ENCODE measurements at regions not wholly inside any gene's neighbourhood (a gene's known extent, or its start where the extent isn't known, plus 50 kb on each side); places are given as distances from the start of the nearest gene placed in this dataset.

DNA sequence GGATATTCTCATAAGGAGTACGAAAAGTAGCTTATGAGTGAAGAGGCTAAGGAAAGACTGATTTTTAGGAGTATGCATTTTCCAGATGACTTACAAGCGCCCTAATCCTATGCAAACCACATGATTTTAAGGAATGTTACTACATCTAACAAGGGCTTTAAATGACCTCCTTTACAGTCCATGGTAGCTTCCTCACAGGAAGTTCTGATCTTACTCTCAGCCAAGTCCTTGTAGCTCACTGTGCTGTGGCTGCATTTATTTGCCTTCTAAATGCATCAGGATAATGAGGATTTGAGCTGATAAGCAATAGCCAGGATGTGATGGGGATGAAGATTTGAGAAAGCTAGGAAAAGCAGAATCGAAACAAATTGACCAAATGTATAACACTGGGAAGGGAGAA is 896.0 kb downstream of the MCTP2 start:
- no peaks in the 10 kb centered on the region for H3K36me3 ChIP-seq (ENCODE audit: control insufficient read depth in 2 of 2, insufficient read depth in 2 of 2, low read length in 2 of 2)
- H3K27ac ChIP-seq (ENCODE audit: low read length): no peak overlapping the region
- H3K9ac ChIP-seq (ENCODE audit: low read length in 2 of 2): no peak overlapping the region
- H3K27me3 ChIP-seq (ENCODE audit: control insufficient read depth in 1 of 2, insufficient read depth in 2 of 2, low read length in 2 of 2): no peaks in the 10 kb centered on the region
- H3K9me3 ChIP-seq (ENCODE audit: control insufficient read depth in 2 of 2, low read length in 2 of 2): no peaks in the 10 kb centered on the region
- H3K4me3 ChIP-seq (ENCODE audit: low read length in 2 of 2): no peak overlapping the region
- peaks cover 4% of the 10 kb centered on the region for H3K4me1 ChIP-seq (ENCODE audit: control insufficient read depth, insufficient read depth, low read length)

DNA sequence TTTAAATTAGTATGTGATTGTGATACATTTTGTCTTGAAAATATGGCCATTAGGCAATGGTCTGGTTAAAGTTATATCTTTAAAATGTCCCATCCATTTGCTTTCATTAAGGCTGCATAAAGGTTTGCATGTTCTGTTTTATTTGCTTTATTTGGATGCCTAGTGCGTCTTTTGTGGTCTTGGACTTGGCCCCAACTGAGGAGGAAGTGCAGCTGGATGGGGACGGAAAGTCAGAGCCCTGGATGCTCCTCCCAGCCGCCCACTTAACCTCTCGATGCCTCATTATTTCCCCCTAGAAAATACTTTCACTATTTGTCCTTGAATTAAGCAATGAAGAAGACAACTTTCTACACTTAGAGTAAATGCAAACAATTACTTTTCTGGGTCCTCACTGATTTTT is 898.2 kb downstream of the MCTP2 start:
- Histone ChIP-seq H3K27me3 (ENCODE audit: control insufficient read depth in 1 of 2, insufficient read depth in 2 of 2, low read length in 2 of 2) (no peaks in the 10 kb centered on the region), H3K27ac (ENCODE audit: low read length) (no peak overlapping the region), H3K36me3 (ENCODE audit: control insufficient read depth in 2 of 2, insufficient read depth in 2 of 2, low read length in 2 of 2) (no peaks in the 10 kb centered on the region), H3K9ac (ENCODE audit: low read length in 2 of 2) (no peak overlapping the region), H3K4me1 (ENCODE audit: control insufficient read depth, insufficient read depth, low read length) (peaks cover 8% of the 10 kb centered on the region), H3K9me3 (ENCODE audit: control insufficient read depth in 2 of 2, low read length in 2 of 2) (no peaks in the 10 kb centered on the region), H3K4me3 (ENCODE audit: low read length in 2 of 2) (no peak overlapping the region)

DNA sequence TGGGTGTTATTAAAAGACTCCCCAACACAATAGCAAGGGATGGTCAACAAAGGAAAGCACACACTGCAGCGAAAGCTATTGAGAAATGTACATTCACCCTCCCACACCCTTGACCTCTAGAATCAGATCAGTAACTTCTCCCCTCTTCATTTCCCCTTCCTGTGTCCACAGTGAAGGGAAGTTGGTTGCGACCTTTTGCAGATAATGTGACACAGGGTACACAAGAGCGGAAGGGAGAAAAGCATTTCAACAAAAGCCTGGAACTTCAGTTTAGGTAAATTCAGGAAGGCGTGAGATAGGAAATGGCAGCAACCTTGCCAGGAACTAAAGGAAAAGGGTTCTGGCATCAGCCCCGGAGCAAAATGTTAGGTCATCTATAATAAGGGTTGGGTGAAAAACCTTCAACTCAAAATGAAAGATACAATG is 899.8 kb downstream of the MCTP2 start:
- no peak overlapping the region for H3K9ac ChIP-seq (ENCODE audit: low read length in 2 of 2)
- H3K27me3 ChIP-seq (ENCODE audit: control insufficient read depth in 1 of 2, insufficient read depth in 2 of 2, low read length in 2 of 2): no peaks in the 10 kb centered on the region
- H3K4me3 ChIP-seq (ENCODE audit: low read length in 2 of 2): no peak overlapping the region
- H3K36me3 ChIP-seq (ENCODE audit: control insufficient read depth in 2 of 2, insufficient read depth in 2 of 2, low read length in 2 of 2): no peaks in the 10 kb centered on the region
- no peaks in the 10 kb centered on the region for H3K9me3 ChIP-seq (ENCODE audit: control insufficient read depth in 2 of 2, low read length in 2 of 2)
- no peak overlapping the region for H3K27ac ChIP-seq (ENCODE audit: low read length)
- H3K4me1 ChIP-seq (ENCODE audit: control insufficient read depth, insufficient read depth, low read length): peaks cover 9% of the 10 kb centered on the region

- Histone ChIP-seq H3K4me1 (ENCODE audit: control insufficient read depth, insufficient read depth, low read length) (peaks cover 5% of the 10 kb centered on the region), H3K27ac (ENCODE audit: low read length) (no peak overlapping the region), H3K9me3 (ENCODE audit: control insufficient read depth in 2 of 2, low read length in 2 of 2) (no peaks in the 10 kb centered on the region), H3K9ac (ENCODE audit: low read length in 2 of 2) (no peak overlapping the region), H3K36me3 (ENCODE audit: control insufficient read depth in 2 of 2, insufficient read depth in 2 of 2, low read length in 2 of 2) (no peaks in the 10 kb centered on the region), H3K4me3 (ENCODE audit: low read length in 2 of 2) (no peak overlapping the region), H3K27me3 (ENCODE audit: control insufficient read depth in 1 of 2, insufficient read depth in 2 of 2, low read length in 2 of 2) (no peaks in the 10 kb centered on the region)
Measured at GRCh38 chr15:95132774-95133173, 901.4 kb downstream of the MCTP2 start.

GRCh38 chr15:95134431-95135110 is 903.2 kb downstream of the MCTP2 start:
- no peaks in the 10 kb centered on the region for H3K9me3 ChIP-seq (ENCODE audit: control insufficient read depth in 2 of 2, low read length in 2 of 2)
- H3K4me1 ChIP-seq (ENCODE audit: control insufficient read depth, insufficient read depth, low read length): peaks cover 5% of the 10 kb centered on the region
- H3K36me3 ChIP-seq (ENCODE audit: control insufficient read depth in 2 of 2, insufficient read depth in 2 of 2, low read length in 2 of 2): no peaks in the 10 kb centered on the region
- H3K27ac ChIP-seq (ENCODE audit: low read length): no peak overlapping the region
- no peak overlapping the region for H3K4me3 ChIP-seq (ENCODE audit: low read length in 2 of 2)
- no peaks in the 10 kb centered on the region for H3K27me3 ChIP-seq (ENCODE audit: control insufficient read depth in 1 of 2, insufficient read depth in 2 of 2, low read length in 2 of 2)
- no peak overlapping the region for H3K9ac ChIP-seq (ENCODE audit: low read length in 2 of 2)

GRCh38 chr15:95138604-95139270 is 907.4 kb downstream of the MCTP2 start:
- Histone ChIP-seq H3K9ac (ENCODE audit: low read length in 2 of 2) (no peak overlapping the region), H3K27ac (ENCODE audit: low read length) (no peak overlapping the region), H3K36me3 (ENCODE audit: control insufficient read depth in 2 of 2, insufficient read depth in 2 of 2, low read length in 2 of 2) (no peaks in the 10 kb centered on the region), H3K27me3 (ENCODE audit: control insufficient read depth in 1 of 2, insufficient read depth in 2 of 2, low read length in 2 of 2) (no peaks in the 10 kb centered on the region), H3K4me3 (ENCODE audit: low read length in 2 of 2) (no peak overlapping the region), H3K4me1 (ENCODE audit: control insufficient read depth, insufficient read depth, low read length) (peaks cover 5% of the 10 kb centered on the region), H3K9me3 (ENCODE audit: control insufficient read depth in 2 of 2, low read length in 2 of 2) (no peaks in the 10 kb centered on the region)

- H3K9ac ChIP-seq (ENCODE audit: low read length in 2 of 2): no peak overlapping the region
- no peaks in the 10 kb centered on the region for H3K27me3 ChIP-seq (ENCODE audit: control insufficient read depth in 1 of 2, insufficient read depth in 2 of 2, low read length in 2 of 2)
- no peak overlapping the region for H3K27ac ChIP-seq (ENCODE audit: low read length)
- H3K9me3 ChIP-seq (ENCODE audit: control insufficient read depth in 2 of 2, low read length in 2 of 2): no peaks in the 10 kb centered on the region
- H3K4me1 ChIP-seq (ENCODE audit: control insufficient read depth, insufficient read depth, low read length): no peaks in the 10 kb centered on the region
- H3K36me3 ChIP-seq (ENCODE audit: control insufficient read depth in 2 of 2, insufficient read depth in 2 of 2, low read length in 2 of 2): no peaks in the 10 kb centered on the region
- H3K4me3 ChIP-seq (ENCODE audit: low read length in 2 of 2): no peak overlapping the region
Measured at GRCh38 chr15:95141486-95141885, 910.1 kb downstream of the MCTP2 start.

DNA sequence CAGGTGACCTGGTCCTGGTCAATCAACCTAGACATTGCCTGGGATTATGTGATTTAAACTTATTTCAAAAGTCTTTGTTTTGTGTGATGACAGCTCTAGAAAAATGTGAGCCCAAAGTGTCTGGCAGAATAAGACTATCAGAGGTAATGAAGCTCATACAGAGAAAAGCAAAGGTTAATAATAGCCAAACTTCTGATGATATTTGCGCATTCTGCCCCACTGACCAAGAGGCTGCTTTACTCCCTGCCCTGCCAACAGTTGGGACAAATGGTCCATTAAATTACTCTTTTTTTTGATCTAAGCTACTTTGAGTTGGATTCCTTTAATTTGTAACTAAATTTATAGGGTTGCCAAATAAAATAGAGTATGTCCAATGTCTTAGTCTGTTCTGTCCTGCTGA is 911.2 kb downstream of the MCTP2 start:
- Histone ChIP-seq H3K27ac (ENCODE audit: low read length) (no peak overlapping the region), H3K9ac (ENCODE audit: low read length in 2 of 2) (no peak overlapping the region), H3K4me1 (ENCODE audit: control insufficient read depth, insufficient read depth, low read length) (no peaks in the 10 kb centered on the region), H3K4me3 (ENCODE audit: low read length in 2 of 2) (no peak overlapping the region), H3K27me3 (ENCODE audit: control insufficient read depth in 1 of 2, insufficient read depth in 2 of 2, low read length in 2 of 2) (no peaks in the 10 kb centered on the region), H3K36me3 (ENCODE audit: control insufficient read depth in 2 of 2, insufficient read depth in 2 of 2, low read length in 2 of 2) (no peaks in the 10 kb centered on the region), H3K9me3 (ENCODE audit: control insufficient read depth in 2 of 2, low read length in 2 of 2) (no peaks in the 10 kb centered on the region)

GRCh38 chr15:95146481-95146880 is 915.1 kb downstream of the MCTP2 start:
- Histone ChIP-seq H3K36me3 (ENCODE audit: control insufficient read depth in 2 of 2, insufficient read depth in 2 of 2, low read length in 2 of 2) (no peaks in the 10 kb centered on the region), H3K9me3 (ENCODE audit: control insufficient read depth in 2 of 2, low read length in 2 of 2) (no peaks in the 10 kb centered on the region), H3K9ac (ENCODE audit: low read length in 2 of 2) (no peak overlapping the region), H3K4me3 (ENCODE audit: low read length in 2 of 2) (no peak overlapping the region), H3K27me3 (ENCODE audit: control insufficient read depth in 1 of 2, insufficient read depth in 2 of 2, low read length in 2 of 2) (no peaks in the 10 kb centered on the region), H3K4me1 (ENCODE audit: control insufficient read depth, insufficient read depth, low read length) (no peaks in the 10 kb centered on the region), H3K27ac (ENCODE audit: low read length) (no peak overlapping the region)

- Histone ChIP-seq H3K4me1 (ENCODE audit: control insufficient read depth, insufficient read depth, low read length) (no peaks in the 10 kb centered on the region), H3K36me3 (ENCODE audit: control insufficient read depth in 2 of 2, insufficient read depth in 2 of 2, low read length in 2 of 2) (no peaks in the 10 kb centered on the region), H3K9me3 (ENCODE audit: control insufficient read depth in 2 of 2, low read length in 2 of 2) (no peaks in the 10 kb centered on the region), H3K27ac (ENCODE audit: low read length) (no peak overlapping the region), H3K9ac (ENCODE audit: low read length in 2 of 2) (no peak overlapping the region), H3K4me3 (ENCODE audit: low read length in 2 of 2) (no peak overlapping the region), H3K27me3 (ENCODE audit: control insufficient read depth in 1 of 2, insufficient read depth in 2 of 2, low read length in 2 of 2) (no peaks in the 10 kb centered on the region)
Measured at GRCh38 chr15:95148183-95148582, 916.8 kb downstream of the MCTP2 start.

GRCh38 chr15:95149036-95149435 is 917.7 kb downstream of the MCTP2 start:
- no peaks in the 10 kb centered on the region for H3K9me3 ChIP-seq (ENCODE audit: control insufficient read depth in 2 of 2, low read length in 2 of 2)

More at GRCh38 chr15:95149036-95149435, 917.7 kb downstream of the MCTP2 start:
- Histone ChIP-seq H3K4me3 (ENCODE audit: low read length in 2 of 2) (no peak overlapping the region), H3K27ac (ENCODE audit: low read length) (no peak overlapping the region), H3K27me3 (ENCODE audit: control insufficient read depth in 1 of 2, insufficient read depth in 2 of 2, low read length in 2 of 2) (no peaks in the 10 kb centered on the region), H3K4me1 (ENCODE audit: control insufficient read depth, insufficient read depth, low read length) (no peaks in the 10 kb centered on the region), H3K9ac (ENCODE audit: low read length in 2 of 2) (no peak overlapping the region), H3K36me3 (ENCODE audit: control insufficient read depth in 2 of 2, insufficient read depth in 2 of 2, low read length in 2 of 2) (no peaks in the 10 kb centered on the region)
